Keratinocyte (primary cell): ENCODE measurements at regions not wholly inside any gene's neighbourhood (a gene's known extent, or its start where the extent isn't known, plus 50 kb on each side); places are given as distances from the start of the nearest gene placed in this dataset.

Experiments
- DNase-seq: peaks from one replicate; pipeline ENCODE4 v3.0.0-alpha.2; 2011; ENCODE audit warnings: low read depth, missing footprints, low spot score
- FAIRE-seq: peaks from 2 replicates; lab custom pipeline; 2011; peaks lifted over from hg19 to GRCh38; lab: Jason Lieb, UNC
- H2AFZ ChIP-seq: 2 replicates; pipeline ENCODE4 v1.6.0; 2012; ENCODE audit warnings: low read length, control low read depth, inconsistent platforms; ENCODE audit not compliant: control insufficient read depth
- H3K27ac ChIP-seq: 2 replicates; pipeline ENCODE4 v1.5.1; 2011; ENCODE audit warnings: low read length; ENCODE audit not compliant: control insufficient read depth, insufficient read depth
- H3K27me3 ChIP-seq: 3 replicates; pipeline ENCODE4 v1.6.0; 2011; ENCODE audit warnings: low read length; ENCODE audit not compliant: control insufficient read depth, insufficient read depth; ENCODE audit errors: extremely low read depth
- H3K36me3 ChIP-seq, 2 experiments: 2 replicates in 1 of 2; 3 replicates in 1 of 2; pipeline ENCODE4 v1.5.1; 2011; ENCODE audit warnings: low read length in 2 of 2, mild to moderate bottlenecking in 1 of 2; ENCODE audit not compliant: control insufficient read depth in 2 of 2, insufficient read depth in 2 of 2; ENCODE audit errors: extremely low read depth in 1 of 2
- H3K4me1 ChIP-seq: 3 replicates; pipeline ENCODE4 v1.5.1; 2011; ENCODE audit warnings: low read length; ENCODE audit not compliant: control insufficient read depth, insufficient read depth; ENCODE audit errors: extremely low read depth
- H3K4me2 ChIP-seq: 3 replicates; pipeline ENCODE4 v1.6.0; 2011; ENCODE audit warnings: low read depth, low read length; ENCODE audit not compliant: control insufficient read depth, insufficient read depth; ENCODE audit errors: extremely low read depth
- H3K4me3 ChIP-seq, 3 experiments: fragments of 200-600 bp in 1 of 3; sonication (generic) in 1 of 3; 2 replicates in 2 of 3; 3 replicates in 1 of 3; pipeline ENCODE4 v1.5.1; 2011 to 2016; ENCODE audit warnings: low read length in 3 of 3, mild to moderate bottlenecking in 3 of 3, control low read depth in 2 of 3, inconsistent platforms in 1 of 3, low read depth in 1 of 3, mixed read lengths in 1 of 3, mixed run types in 1 of 3, moderate library complexity in 1 of 3; ENCODE audit not compliant: control insufficient read depth in 2 of 3, insufficient read depth in 2 of 3; ENCODE audit errors: extremely low read depth in 1 of 3
- H3K79me2 ChIP-seq: 2 replicates; pipeline ENCODE4 v1.6.0; 2012; ENCODE audit warnings: low read length; ENCODE audit not compliant: control insufficient read depth, insufficient read depth
- H3K9ac ChIP-seq: 3 replicates; pipeline ENCODE4 v1.6.0; 2011; ENCODE audit warnings: low read length; ENCODE audit not compliant: control insufficient read depth, insufficient read depth; ENCODE audit errors: extremely low read depth
- H3K9me1 ChIP-seq: 3 replicates; pipeline ENCODE4 v1.6.0; 2011; ENCODE audit warnings: low read length; ENCODE audit not compliant: control insufficient read depth, insufficient read depth; ENCODE audit errors: extremely low read depth
- H3K9me3 ChIP-seq: 2 replicates; pipeline ENCODE4 v1.5.1; 2012; ENCODE audit warnings: low read depth, low read length; ENCODE audit not compliant: control insufficient read depth
- H4K20me1 ChIP-seq: 3 replicates; pipeline ENCODE4 v1.6.0; 2011; ENCODE audit warnings: low read length; ENCODE audit not compliant: control insufficient read depth, insufficient read depth; ENCODE audit errors: extremely low read depth
- CTCF ChIP-seq, 3 experiments: IDR thresholded peaks in 1 of 3; conservative IDR thresholded peaks in 1 of 3; optimal IDR thresholded peaks in 1 of 3; 2 replicates in 2 of 3; 3 replicates in 1 of 3; pipeline versions ENCODE3 to v1.5.1; 2011; ENCODE audit warnings: low read length in 3 of 3, mild to moderate bottlenecking in 3 of 3, moderate library complexity in 2 of 3, control low read depth in 1 of 3, inconsistent platforms in 1 of 3; ENCODE audit not compliant: insufficient read depth in 2 of 3; ENCODE audit errors: extremely low read depth in 1 of 3
- EZH2 ChIP-seq: IDR thresholded peaks from one replicate; pipeline ENCODE4 v1.6.1; 2012; ENCODE audit warnings: inconsistent platforms, mild to moderate bottlenecking, low read length, moderate library complexity
- dilution Hi-C: fragments of 300-500 bp; cut with MboI; formaldehyde crosslinking; loops from one replicate; pipeline ENCODE4 v1.7.0; 2020; ENCODE audit warnings: low sequenced_read_pairs; ENCODE audit not compliant: extremely low pct_ligation_motif_present

DNA sequence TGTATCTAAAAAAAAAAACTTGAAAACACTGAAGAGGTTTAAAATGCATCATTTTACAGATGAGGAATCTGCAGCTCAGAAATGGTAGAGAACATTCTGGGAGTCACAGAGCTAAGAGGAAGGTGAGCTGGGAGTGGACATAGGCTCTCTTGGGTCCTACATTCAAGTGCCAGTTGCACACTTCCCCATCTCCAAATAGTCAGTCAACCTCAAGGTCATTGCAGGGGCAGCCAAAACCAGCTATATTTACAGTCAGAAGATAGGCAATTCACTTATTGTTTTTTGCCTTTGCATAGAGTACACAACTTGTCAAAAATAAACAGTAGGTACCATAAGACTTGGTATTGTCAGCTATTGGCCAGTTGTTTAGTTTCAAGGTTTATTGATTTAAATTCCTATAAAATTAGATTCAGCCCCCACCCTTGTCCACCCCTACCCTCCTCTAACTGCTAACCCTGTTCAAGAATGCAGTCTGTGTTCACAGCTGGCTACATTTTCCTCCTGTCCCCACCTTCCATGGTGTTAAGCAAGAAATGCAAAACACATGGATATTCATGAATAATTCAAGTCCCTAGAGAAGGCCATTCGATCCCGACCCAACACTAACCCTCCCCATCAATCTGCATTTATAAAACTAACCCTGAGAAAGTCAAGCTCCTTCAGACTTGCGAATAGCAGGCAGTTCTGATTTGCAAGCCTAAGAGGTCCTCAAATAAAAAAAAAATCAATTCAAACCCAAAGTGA lies 567.0 kb upstream of the MCTP2 start:
- H3K27ac ChIP-seq, result no peak overlapping the region
- H2AFZ ChIP-seq, result no peak overlapping the region
- no peak for DNase-seq
- no peak overlapping the region for H3K9ac ChIP-seq
- no peaks in the 10 kb centered on the region for H3K9me3 ChIP-seq
- no peaks in the 10 kb centered on the region for H3K9me1 ChIP-seq
- no peak for TF ChIP-seq EZH2
- TF ChIP-seq CTCF (optimal IDR thresholded peaks at IDR 0.05 in 1 of 3, IDR thresholded peaks at IDR 0.05 in 1 of 3, conservative IDR thresholded peaks at IDR 0.05 in 1 of 3; ENCODE audit: extremely low read depth in 1 of 3, insufficient read depth in 2 of 3, low read length in 3 of 3), result no peak
- H3K4me2 ChIP-seq, result no peak overlapping the region
- H3K27me3 ChIP-seq, result no peaks in the 10 kb centered on the region
- H3K4me3 ChIP-seq, result no peak overlapping the region
- no peaks in the 10 kb centered on the region for H3K79me2 ChIP-seq
- H3K36me3 ChIP-seq, result no peaks in the 10 kb centered on the region
- dilution Hi-C loops, result no loop called here
- FAIRE-seq, result no peak
- H4K20me1 ChIP-seq, result no peaks in the 10 kb centered on the region
- no peaks in the 10 kb centered on the region for H3K4me1 ChIP-seq

GRCh38 chr15:93662162-93662885 lies 569.0 kb upstream of the MCTP2 start:
- Histone ChIP-seq H3K9ac (no peak overlapping the region), H3K4me1 (no peaks in the 10 kb centered on the region), H3K4me3 (no peak overlapping the region), H3K79me2 (no peaks in the 10 kb centered on the region), H2AFZ (no peak overlapping the region), H3K9me1 (no peaks in the 10 kb centered on the region), H3K9me3 (no peaks in the 10 kb centered on the region), H3K27me3 (no peaks in the 10 kb centered on the region), H3K4me2 (no peak overlapping the region), H4K20me1 (no peaks in the 10 kb centered on the region), H3K27ac (no peak overlapping the region), H3K36me3 (no peaks in the 10 kb centered on the region)
- no peak for DNase-seq
- no peak for FAIRE-seq
- TF ChIP-seq CTCF (optimal IDR thresholded peaks at IDR 0.05 in 1 of 3, IDR thresholded peaks at IDR 0.05 in 1 of 3, conservative IDR thresholded peaks at IDR 0.05 in 1 of 3; ENCODE audit: extremely low read depth in 1 of 3, insufficient read depth in 2 of 3, low read length in 3 of 3) (no peak), EZH2 (no peak)
- dilution Hi-C loops, result no loop called here
